GM12892 (cell line): ENCODE measurements at regions not wholly inside any gene's neighbourhood (a gene's known extent, or its start where the extent isn't known, plus 50 kb on each side); places are given as distances from the start of the nearest gene placed in this dataset.

Source experiments
- DNase-seq: peaks from one replicate; pipeline ENCODE4 v3.0.0; 2011; ENCODE audit not compliant: insufficient read length
- FAIRE-seq: peaks from 2 replicates; lab custom pipeline; 2011; peaks lifted over from hg19 to GRCh38; lab: Jason Lieb, UNC
- POLR2A ChIP-seq: IDR thresholded peaks from 2 replicates; pipeline ENCODE4 v1.6.1; 2011; ENCODE audit warnings: low read depth, low read length, control low read depth
- POLR2AphosphoS5 ChIP-seq: IDR thresholded peaks from 2 replicates; pipeline ENCODE4 v1.6.1; 2011; ENCODE audit warnings: low read depth, low read length, control low read depth
- TAF1 ChIP-seq: IDR thresholded peaks from 2 replicates; pipeline ENCODE4 v1.6.1; 2011; ENCODE audit warnings: low read depth, mild to moderate bottlenecking, control low read depth, low read length, borderline replicate concordance

- DNase-seq (no peak), FAIRE-seq (no peak)
- TF ChIP-seq POLR2AphosphoS5 (no peak), TAF1 (no peak), POLR2A (no peak)
These were observed 205.3 kb upstream of the TNRC6C start for GRCh38 chr17:77753246-77753645.

- DNase-seq (no peak), FAIRE-seq (no peak)
- no peak for TF ChIP-seq POLR2AphosphoS5
- no peak for TF ChIP-seq TAF1
- TF ChIP-seq POLR2A, result no peak
These were observed 204.7 kb upstream of the TNRC6C start for GRCh38 chr17:77753691-77754245.

- no peak for FAIRE-seq
- no peak for DNase-seq
- TF ChIP-seq TAF1, result no peak
- TF ChIP-seq POLR2AphosphoS5, result no peak
- no peak for TF ChIP-seq POLR2A
These were observed 203.5 kb upstream of the TNRC6C start for GRCh38 chr17:77754956-77755355.

- no peak for TF ChIP-seq POLR2AphosphoS5
- no peak for TF ChIP-seq TAF1
- TF ChIP-seq POLR2A, result no peak
- DNase-seq, result no peak
- no peak for FAIRE-seq
These were observed 203.0 kb upstream of the TNRC6C start for GRCh38 chr17:77755410-77755963.

- DNase-seq, result no peak
- TF ChIP-seq POLR2AphosphoS5 (no peak), POLR2A (no peak), TAF1 (no peak)
- no peak for FAIRE-seq
These were observed 202.5 kb upstream of the TNRC6C start for GRCh38 chr17:77756028-77756427.

GRCh38 chr17:77756846-77757560, 201.5 kb upstream of the TNRC6C start:
- FAIRE-seq (no peak), DNase-seq (no peak)
- TF ChIP-seq TAF1 (no peak), POLR2A (no peak), POLR2AphosphoS5 (no peak)

GRCh38 chr17:77757561-77757898, 201.0 kb upstream of the TNRC6C start:
- FAIRE-seq, result no peak
- no peak for DNase-seq
- no peak for TF ChIP-seq POLR2A
- no peak for TF ChIP-seq TAF1
- no peak for TF ChIP-seq POLR2AphosphoS5

GRCh38 chr17:77763023-77763422, 195.5 kb upstream of the TNRC6C start:
- FAIRE-seq (no peak), DNase-seq (no peak)
- TF ChIP-seq POLR2A, result no peak
- no peak for TF ChIP-seq TAF1
- TF ChIP-seq POLR2AphosphoS5, result no peak

- no peak for TF ChIP-seq TAF1
- no peak for TF ChIP-seq POLR2AphosphoS5
- TF ChIP-seq POLR2A, result no peak
- no peak for DNase-seq
- no peak for FAIRE-seq
These were observed 194.9 kb upstream of the TNRC6C start for GRCh38 chr17:77763575-77763974.

- no peak for TF ChIP-seq POLR2AphosphoS5
- TF ChIP-seq TAF1, result no peak
- no peak for TF ChIP-seq POLR2A
- FAIRE-seq (no peak), DNase-seq (no peak)
These were observed 193.2 kb upstream of the TNRC6C start for GRCh38 chr17:77765292-77765691.

- TF ChIP-seq TAF1, result no peak
- TF ChIP-seq POLR2AphosphoS5, result no peak
- no peak for TF ChIP-seq POLR2A
- no peak for DNase-seq
- no peak for FAIRE-seq
These were observed 191.4 kb upstream of the TNRC6C start for GRCh38 chr17:77767148-77767547.
